Fibroblast of lung (primary cell): ENCODE measurements at regions not wholly inside any gene's neighbourhood (a gene's known extent, or its start where the extent isn't known, plus 50 kb on each side); places are given as distances from the start of the nearest gene placed in this dataset.

Source experiments
- CTCF ChIP-seq, 2 donors: IDR thresholded peaks in 1 of 2; conservative IDR thresholded peaks in 1 of 2; 1 replicate in 1 of 2; 2 replicates in 1 of 2; pipeline ENCODE4 v1.5.1; 2011 to 2012; ENCODE audit warnings: low read length in 2 of 2, control low read depth in 1 of 2, inconsistent platforms in 1 of 2, low read depth in 1 of 2, mild to moderate bottlenecking in 1 of 2
- EZH2 ChIP-seq: IDR thresholded peaks from 2 replicates; pipeline ENCODE4 v1.5.1; 2012; ENCODE audit warnings: low read length, control low read depth, mild to moderate bottlenecking; ENCODE audit errors: missing control alignments

- TF ChIP-seq EZH2 (no peak), CTCF (conservative IDR thresholded peaks at IDR 0.05 in 1 of 2, IDR thresholded peaks at IDR 0.05 in 1 of 2; ENCODE audit: low read depth in 1 of 2, low read length in 2 of 2) (no peak)
Measured at GRCh38 chr15:93913310-93913709, 318.1 kb upstream of the MCTP2 start.
